ENCODE measurements at regions not wholly inside any gene's neighbourhood (a gene's known extent, or its start where the extent isn't known, plus 50 kb on each side); places are given as distances from the start of the nearest gene placed in this dataset.

GRCh38 chr11:30165652-30166051 lies 65.2 kb upstream of the FSHB start:
- H3K27me3 ChIP-seq (replicated peaks in 1 of 7) = no peaks in the 10 kb centered on the region
- 85 to 93% (median 91%) methylated on average over 3 of the region's 3 CpGs for WGBS, 5 donors
- TF ChIP-seq CTCF (IDR thresholded peaks at IDR 0.05 in 8 of 11, conservative IDR thresholded peaks at IDR 0.05 in 3 of 11) = no peak
- no peak for TF ChIP-seq POLR2AphosphoS5 (IDR thresholded peaks at IDR 0.05)
- no peak for TF ChIP-seq POLR2A (IDR thresholded peaks at IDR 0.05)
- no peak for DNase-seq
- H3K9me3 ChIP-seq = peaks cover 0 to 7% (median 0%) of the 10 kb centered on the region in 8 donors
- H3K36me3 ChIP-seq = no peaks in the 10 kb centered on the region
- intact Hi-C loops (cut with DNase I; ENCODE audit: low total_unique reads) = no loop called here
- no peaks in the 10 kb centered on the region for H3K4me1 ChIP-seq
- H3K27ac ChIP-seq = no peak overlapping the region
- H3K4me3 ChIP-seq = no peak overlapping the region

- H3K27ac ChIP-seq = no peak overlapping the region
- H3K9me3 ChIP-seq = peaks cover 0 to 4% (median 0%) of the 10 kb centered on the region in 8 donors
- no peak overlapping the region for H3K4me3 ChIP-seq
- no peak for TF ChIP-seq POLR2AphosphoS5 (IDR thresholded peaks at IDR 0.05)
- no peak for TF ChIP-seq POLR2A (IDR thresholded peaks at IDR 0.05)
- no peak for TF ChIP-seq CTCF (IDR thresholded peaks at IDR 0.05 in 8 of 11, conservative IDR thresholded peaks at IDR 0.05 in 3 of 11)
- DNase-seq = no peak
- intact Hi-C loops (cut with DNase I; ENCODE audit: low total_unique reads) = no loop called here
- no peaks in the 10 kb centered on the region for H3K27me3 ChIP-seq (replicated peaks in 1 of 7)
- H3K36me3 ChIP-seq = no peaks in the 10 kb centered on the region
- H3K4me1 ChIP-seq = no peaks in the 10 kb centered on the region
- WGBS, 5 donors = 83 to 93% (median 92%) methylated on average over 2 of the region's 2 CpGs
Measured at GRCh38 chr11:30171661-30172060, 59.2 kb upstream of the FSHB start.

GRCh38 chr11:30172158-30172557 lies 58.7 kb upstream of the FSHB start:
- intact Hi-C loops (cut with DNase I; ENCODE audit: low total_unique reads) = no loop called here
- Histone ChIP-seq H3K27me3 (replicated peaks in 1 of 7) (no peaks in the 10 kb centered on the region), H3K27ac (no peak overlapping the region), H3K9me3 (peaks cover 0 to 9% (median 4%) of the 10 kb centered on the region in 8 donors), H3K36me3 (no peaks in the 10 kb centered on the region), H3K4me3 (no peak overlapping the region), H3K4me1 (no peaks in the 10 kb centered on the region)
- 81 to 95% (median 89%) methylated on average over 2 of the region's 2 CpGs for WGBS, 5 donors
- TF ChIP-seq POLR2AphosphoS5 (IDR thresholded peaks at IDR 0.05) (no peak), POLR2A (IDR thresholded peaks at IDR 0.05) (no peak)
- DNase-seq = no peak

GRCh38 chr11:30172883-30173311 lies 57.9 kb upstream of the FSHB start:
- 52 to 65% (median 59%) methylated on average over 3 of the region's 3 CpGs for WGBS, 5 donors

GRCh38 chr11:30174265-30175020 lies 56.4 kb upstream of the FSHB start:
- Histone ChIP-seq H3K9me3 (peaks cover 0 to 32% (median 11%) of the 10 kb centered on the region in 8 donors), H3K4me3 (no peak overlapping the region), H3K27ac (no peak overlapping the region), H3K36me3 (no peaks in the 10 kb centered on the region), H3K4me1 (no peaks in the 10 kb centered on the region), H3K27me3 (replicated peaks in 1 of 7) (no peaks in the 10 kb centered on the region)
- DNase-seq = no peak
- intact Hi-C loops (cut with DNase I; ENCODE audit: low total_unique reads) = no loop called here
- 70 to 88% (median 77%) methylated on average over 2 of the region's 2 CpGs for WGBS, 5 donors
- TF ChIP-seq POLR2AphosphoS5 (IDR thresholded peaks at IDR 0.05) (no peak), CTCF (IDR thresholded peaks at IDR 0.05 in 8 of 11, conservative IDR thresholded peaks at IDR 0.05 in 3 of 11) (no peak), POLR2A (IDR thresholded peaks at IDR 0.05) (no peak)

More at GRCh38 chr11:30172883-30173311, 57.9 kb upstream of the FSHB start:
- Histone ChIP-seq H3K4me1 (no peaks in the 10 kb centered on the region), H3K9me3 (peaks cover 0 to 17% (median 11%) of the 10 kb centered on the region in 8 donors), H3K4me3 (no peak overlapping the region), H3K36me3 (no peaks in the 10 kb centered on the region), H3K27ac (no peak overlapping the region), H3K27me3 (replicated peaks in 1 of 7) (no peaks in the 10 kb centered on the region)
- no peak for TF ChIP-seq POLR2AphosphoS5 (IDR thresholded peaks at IDR 0.05)
- DNase-seq = no peak
- intact Hi-C loops (cut with DNase I; ENCODE audit: low total_unique reads) = no loop called here

All from spleen (tissue), 11 donors.